HG03565 (cell line): ENCODE measurements at regions not wholly inside any gene's neighbourhood (a gene's known extent, or its start where the extent isn't known, plus 50 kb on each side); places are given as distances from the start of the nearest gene placed in this dataset.
"Not testable (repeated sequence)": the region's sequence is repeated elsewhere in the genome, so short reads cannot be mapped to it uniquely, and the experiment has no call there.

ENCODE experiments used
- ATAC-seq: cut with Tn5 transposase; IDR thresholded peaks from one replicate; pipeline ENCODE4 v1.9.1; 2021; ENCODE audit warnings: mild to moderate bottlenecking, moderate library complexity; ENCODE audit not compliant: unreplicated experiment

DNA sequence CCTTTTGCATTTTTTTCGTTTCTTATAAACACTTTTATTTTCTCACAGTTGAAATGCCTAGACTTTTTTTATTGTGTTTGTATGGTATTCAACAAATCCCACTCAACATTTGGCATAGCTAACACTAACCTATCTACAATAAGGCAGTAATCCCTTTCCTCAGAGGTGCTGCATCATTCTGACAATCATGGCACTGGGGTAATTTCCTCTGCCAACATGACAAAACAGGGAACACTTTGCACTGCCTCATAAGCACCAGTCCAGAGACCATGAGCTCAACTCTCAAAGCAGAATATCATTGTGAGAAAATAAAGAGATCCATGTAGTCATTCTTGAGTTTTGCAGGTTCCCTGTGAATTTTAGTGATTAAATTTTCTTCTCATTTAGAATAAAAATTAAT, 183.8 kb upstream of the INTU start:
- ATAC-seq = no peak

DNA sequence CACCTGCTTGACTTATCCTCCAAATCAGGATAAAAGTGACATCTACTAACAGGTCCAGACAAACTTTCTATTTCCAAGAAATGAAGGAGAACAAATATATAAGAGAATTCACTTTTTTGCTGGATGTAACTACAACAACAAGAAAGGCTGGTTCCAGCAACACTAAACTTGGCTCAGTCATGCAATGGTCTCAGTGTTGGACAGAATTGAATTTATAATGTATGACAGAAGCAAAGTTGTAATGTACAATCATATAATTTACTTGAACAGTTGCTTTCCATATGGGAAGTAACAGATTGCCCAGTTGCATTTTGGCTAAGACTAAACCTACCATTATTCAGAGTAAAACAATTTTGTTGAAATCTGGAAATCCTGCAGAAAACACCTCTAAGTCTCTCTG, 183.3 kb upstream of the INTU start:
- no peak for ATAC-seq

DNA sequence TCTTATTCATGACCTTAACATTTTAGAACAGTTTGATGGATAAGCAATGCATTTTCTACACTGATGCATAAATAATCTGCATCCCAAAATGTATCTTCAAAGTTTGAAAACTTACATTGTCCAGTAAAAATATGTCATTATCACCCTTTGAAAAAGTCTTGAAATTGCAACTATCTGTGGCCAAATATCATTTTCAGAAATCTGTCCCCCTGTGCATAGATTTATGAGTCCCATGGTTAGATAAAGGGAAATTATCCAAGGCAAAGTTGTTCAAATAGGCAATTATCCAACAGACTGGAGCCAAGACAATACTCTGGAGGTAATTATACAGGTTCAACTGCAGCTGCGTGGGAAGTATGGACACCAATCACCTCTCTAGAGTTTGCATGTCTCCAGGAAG, 182.5 kb upstream of the INTU start:
- no peak for ATAC-seq

GRCh38 chr4:127463883-127464282, 168.9 kb upstream of the INTU start:
- ATAC-seq = no peak

GRCh38 chr4:127469542-127469941, 163.2 kb upstream of the INTU start:
- no peak for ATAC-seq

DNA sequence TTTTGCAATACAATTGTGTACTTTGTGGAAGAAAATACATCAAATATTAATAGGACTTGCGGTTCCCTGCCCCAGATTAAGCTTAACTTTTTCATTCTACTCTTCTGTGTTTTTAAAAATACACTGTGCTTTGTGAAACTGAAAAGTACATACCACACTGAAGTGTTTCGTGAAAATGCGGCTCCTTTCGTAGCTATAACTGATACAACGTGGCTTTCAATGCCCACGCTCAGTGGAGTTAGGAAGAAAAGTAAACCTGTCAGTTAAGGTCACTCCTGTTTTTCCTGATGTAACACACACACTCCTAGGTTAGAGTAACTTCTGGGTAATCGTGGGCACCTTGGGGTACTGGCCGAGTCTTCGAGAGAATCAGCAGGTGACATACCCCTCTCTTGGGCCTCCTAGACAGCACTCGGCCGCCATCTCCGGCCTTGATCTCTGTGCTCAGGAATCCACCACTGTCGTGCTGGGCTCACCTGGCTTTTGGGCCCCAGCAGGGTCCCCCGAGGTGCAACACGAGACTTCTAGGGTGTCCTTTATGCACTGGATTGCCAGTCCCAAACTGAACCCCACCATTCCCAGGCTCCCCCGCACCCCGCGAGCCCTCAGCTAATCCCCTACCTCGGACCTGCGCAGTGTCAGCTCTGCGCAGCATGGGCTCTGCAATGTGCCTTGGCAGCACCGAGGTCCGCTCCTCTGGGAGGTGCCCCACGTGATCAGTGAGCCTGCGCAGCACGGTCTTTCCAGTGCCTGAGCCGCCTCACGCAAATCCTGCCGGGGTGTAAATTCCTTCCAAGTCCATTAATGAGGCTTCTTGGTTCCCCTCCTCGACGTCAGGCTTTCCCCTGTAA, 162.6 kb upstream of the INTU start:
- no peak for ATAC-seq

GRCh38 chr4:127478271-127478670, 154.5 kb upstream of the INTU start:
- ATAC-seq = not testable (repeated sequence)

GRCh38 chr4:127479031-127479622, 153.6 kb upstream of the INTU start:
- ATAC-seq = no peak

- no peak for ATAC-seq
Measured at GRCh38 chr4:127482049-127482448, 150.7 kb upstream of the INTU start.

DNA sequence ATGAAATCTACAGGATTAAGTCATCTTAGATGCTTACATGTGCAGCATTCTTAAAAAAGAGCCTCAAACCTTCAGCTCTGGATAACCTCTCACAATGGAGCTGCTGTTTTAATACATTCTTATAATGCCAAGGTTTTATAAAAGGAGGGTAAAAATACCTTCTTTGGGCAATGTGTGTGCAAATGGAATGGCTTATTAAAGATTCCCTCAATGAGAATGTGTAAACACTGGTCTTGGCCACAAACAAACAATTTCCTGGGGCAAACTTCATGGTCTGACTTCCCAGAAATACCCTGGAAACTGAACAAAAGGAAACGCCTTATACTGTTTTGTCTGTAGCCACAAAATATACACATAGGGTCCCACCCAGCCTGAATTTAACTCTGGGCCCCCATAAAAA, 148.6 kb upstream of the INTU start:
- ATAC-seq = no peak

DNA sequence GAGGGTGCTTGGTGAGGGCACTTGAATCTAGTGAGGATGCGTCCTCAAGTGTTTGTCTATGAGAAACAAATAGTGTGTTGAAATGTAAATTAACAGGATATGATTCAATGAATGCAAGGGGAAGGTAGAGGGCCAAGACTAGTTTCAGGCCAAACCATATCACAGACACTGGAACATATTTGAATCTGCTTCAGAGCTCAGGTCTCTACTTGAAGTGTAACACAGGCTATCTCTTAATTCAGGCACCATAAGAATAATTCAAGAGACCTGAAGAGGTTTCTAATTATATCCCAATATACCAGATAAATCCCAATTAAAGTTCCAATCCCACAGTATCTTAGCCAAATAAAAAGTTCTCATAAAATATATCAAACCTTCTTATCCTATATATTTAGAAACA, 146.5 kb upstream of the INTU start:
- ATAC-seq = no peak

- ATAC-seq = no peak
Measured at GRCh38 chr4:127491571-127491970, 141.2 kb upstream of the INTU start.

DNA sequence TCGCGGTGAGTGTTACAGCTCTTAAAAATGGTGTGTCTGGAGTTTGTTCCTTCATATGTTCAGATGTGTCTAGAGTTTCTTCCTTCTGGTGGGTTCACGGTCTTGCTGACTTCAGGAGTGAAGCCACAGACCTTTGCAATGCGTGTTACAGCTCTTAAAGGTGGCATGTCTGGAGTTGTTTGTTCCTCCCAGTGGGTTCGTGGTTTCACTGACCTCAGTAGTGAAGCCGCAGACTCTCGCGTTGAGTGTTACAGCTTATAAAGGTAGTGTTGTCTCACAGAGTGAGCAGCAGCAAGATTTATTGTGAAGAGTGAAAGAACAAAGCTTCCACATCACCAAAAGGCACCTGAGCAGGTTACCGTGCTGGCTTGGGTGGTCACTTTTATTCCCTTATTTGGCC, 135.9 kb upstream of the INTU start:
- ATAC-seq = not testable (repeated sequence)

DNA sequence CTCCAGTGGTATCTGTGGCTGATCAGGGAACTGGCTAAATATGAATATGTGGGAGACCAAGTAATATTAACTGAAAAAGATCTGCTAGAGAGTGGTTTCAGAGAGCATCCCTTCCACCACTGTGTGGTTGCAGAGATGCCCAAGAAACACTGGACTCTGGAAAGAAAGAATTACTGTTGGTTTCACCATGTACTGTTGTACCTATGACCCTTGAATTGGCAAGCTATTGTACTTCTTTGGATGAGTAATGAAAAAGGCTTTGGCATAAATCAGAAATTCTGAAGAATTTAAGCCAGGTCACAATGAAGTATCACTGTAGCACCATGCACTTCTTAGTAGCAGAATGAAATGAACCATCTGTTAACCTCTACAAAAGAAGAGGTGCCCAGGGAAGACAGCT, 134.4 kb upstream of the INTU start:
- ATAC-seq = no peak

GRCh38 chr4:127500242-127500641, 132.5 kb upstream of the INTU start:
- ATAC-seq = no peak

DNA sequence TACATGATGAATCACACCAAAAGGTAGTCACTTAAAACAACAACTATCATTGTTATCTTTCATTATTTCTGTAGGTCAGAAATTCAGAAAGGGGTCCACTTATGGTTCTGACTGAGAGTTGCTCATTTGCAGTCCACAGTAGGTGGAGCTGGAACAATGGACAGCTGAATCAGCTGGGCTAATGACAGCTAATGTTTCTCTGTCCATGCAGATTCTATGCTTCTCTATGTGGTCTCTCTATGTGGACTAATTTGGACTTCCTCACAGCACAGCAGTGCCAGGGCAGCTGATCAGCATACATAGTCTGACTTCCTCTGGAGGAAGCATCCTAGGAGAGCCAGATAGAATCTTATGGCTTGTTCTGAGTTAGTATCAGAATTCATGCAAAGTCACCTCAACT, 131.7 kb upstream of the INTU start:
- ATAC-seq = no peak

GRCh38 chr4:127503111-127503510, 129.6 kb upstream of the INTU start:
- no peak for ATAC-seq

- no peak for ATAC-seq
Measured at GRCh38 chr4:127505203-127505602, 127.6 kb upstream of the INTU start.

DNA sequence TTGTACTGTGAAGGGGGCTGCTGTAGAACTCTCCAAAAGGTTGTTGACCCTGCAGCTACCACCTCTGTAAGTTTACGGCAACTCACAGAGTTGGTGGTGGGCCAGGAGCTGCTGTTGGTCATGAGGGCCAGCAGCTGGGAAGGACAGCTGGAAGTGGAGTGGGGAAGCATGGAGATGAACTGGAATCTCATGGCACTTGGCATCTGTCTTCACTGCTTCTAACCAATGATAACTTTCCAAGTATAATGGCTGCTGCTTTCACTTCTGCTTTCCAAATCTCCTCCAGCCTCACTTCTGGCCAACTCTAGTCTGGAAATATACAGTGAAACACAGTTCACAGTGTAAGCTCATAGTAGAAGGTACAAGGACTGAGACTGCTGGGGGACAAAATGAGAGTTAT, 126.5 kb upstream of the INTU start:
- no peak for ATAC-seq

DNA sequence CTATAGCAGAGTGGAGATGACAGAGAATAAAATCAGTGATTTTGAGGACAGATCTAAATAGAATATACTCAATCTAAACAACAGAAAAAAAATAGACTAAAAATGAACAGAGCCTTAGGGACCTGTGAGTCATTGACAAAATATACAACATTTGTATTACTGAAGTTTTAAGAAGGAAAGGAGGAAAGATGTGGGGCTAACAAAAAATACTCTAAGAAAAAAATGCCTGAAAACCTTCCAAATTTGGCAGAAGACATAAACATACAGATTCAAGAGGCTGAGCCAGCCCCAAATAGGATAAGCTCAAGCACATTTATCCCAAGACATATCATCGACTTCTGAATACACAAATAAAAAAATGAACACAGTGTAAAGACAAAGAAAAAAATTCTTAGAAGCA, 123.6 kb upstream of the INTU start:
- no peak for ATAC-seq

DNA sequence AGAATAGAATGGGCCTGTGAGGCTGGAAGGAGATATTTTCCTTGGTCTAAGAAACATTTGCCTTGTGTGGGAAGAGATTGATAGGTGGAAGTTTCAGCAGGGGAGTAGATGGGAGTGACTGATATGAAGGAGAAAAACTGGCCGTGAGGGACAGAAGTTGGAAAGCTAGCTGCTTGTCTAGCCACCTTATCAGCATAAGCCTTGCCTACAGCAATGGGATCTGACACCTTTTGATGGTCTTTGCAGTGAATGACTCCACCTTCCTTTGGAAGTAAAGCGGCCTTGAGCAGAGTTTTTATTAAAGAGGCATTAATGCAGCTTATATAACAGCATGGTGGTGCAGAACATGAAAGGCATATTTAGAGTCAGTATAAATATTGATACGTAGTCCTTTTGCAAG, 120.1 kb upstream of the INTU start:
- ATAC-seq = not testable (repeated sequence)

DNA sequence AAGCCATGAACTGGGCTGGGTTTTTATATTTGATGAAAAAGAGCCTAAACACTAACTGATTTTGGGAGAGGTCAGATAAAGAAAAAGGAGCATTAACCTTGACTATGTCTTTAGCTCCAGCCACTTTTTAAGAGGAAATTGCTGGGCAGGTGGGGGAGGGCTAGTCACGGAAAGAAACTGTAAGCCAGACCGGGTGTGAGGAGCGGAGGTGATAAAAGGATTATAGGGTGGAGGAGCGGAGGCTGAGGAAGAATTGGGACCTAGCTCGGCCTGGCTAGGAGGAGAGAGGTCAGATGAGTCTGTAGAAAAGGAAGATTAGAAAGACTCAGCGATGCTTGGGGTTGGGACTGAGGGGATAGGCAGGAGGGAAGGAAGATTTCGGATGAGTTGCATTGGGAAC, 117.5 kb upstream of the INTU start:
- not testable (repeated sequence) for ATAC-seq

DNA sequence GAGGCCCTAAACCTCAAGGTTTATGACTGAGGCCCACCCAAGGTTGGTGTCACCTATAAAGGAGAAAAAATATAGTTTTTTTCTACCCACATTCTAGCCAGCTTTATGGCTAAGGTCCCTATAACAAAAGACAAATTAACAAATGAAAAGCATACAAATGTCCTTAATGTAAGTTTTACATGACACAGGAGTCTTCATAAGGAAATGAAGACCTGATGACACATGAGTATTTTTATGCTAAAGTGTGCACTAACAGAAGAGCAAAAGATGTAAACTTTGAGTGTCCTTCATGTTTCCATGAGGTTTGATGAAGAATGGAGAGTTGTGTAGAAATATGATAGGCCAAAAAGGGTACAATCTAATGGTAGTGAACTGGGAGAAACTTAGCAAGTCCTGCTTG, 114.7 kb upstream of the INTU start:
- ATAC-seq = no peak
